Tibial nerve (tissue), 4 donors: ENCODE measurements at regions not wholly inside any gene's neighbourhood (a gene's known extent, or its start where the extent isn't known, plus 50 kb on each side); places are given as distances from the start of the nearest gene placed in this dataset.

ENCODE experiments used
- CTCF ChIP-seq, 5 experiments: fragments of 200-600 bp in 3 of 5; fragments of 450-650 bp in 2 of 5; sonication (generic) in 3 of 5; IDR thresholded peaks; one replicate each; pipeline ENCODE4 v1.5.1; 2016 to 2019; ENCODE audit warnings: antibody characterized with exemption in 5 of 5, mild to moderate bottlenecking in 3 of 5, moderate library complexity in 2 of 5
- EP300 ChIP-seq, 2 donors: sonication (generic); formaldehyde crosslinking; IDR thresholded peaks; one replicate each; pipeline ENCODE4 v1.6.1; 2017; ENCODE audit warnings: antibody characterized with exemption in 2 of 2, mild to moderate bottlenecking in 1 of 2
- POLR2A ChIP-seq, 2 donors: fragments of 450-650 bp; IDR thresholded peaks; one replicate each; pipeline ENCODE4 v1.6.1; 2017; ENCODE audit warnings: antibody characterized with exemption in 2 of 2, mild to moderate bottlenecking in 2 of 2, moderate library complexity in 2 of 2

GRCh38 chr6:66865771-66866170, 1158.7 kb upstream of the EYS start:
- TF ChIP-seq CTCF (IDR thresholded peaks at IDR 0.05), result no peak
- no peak for TF ChIP-seq POLR2A (IDR thresholded peaks at IDR 0.05)
- TF ChIP-seq EP300 (IDR thresholded peaks at IDR 0.05), result no peak
